Adrenal gland (tissue), 9 donors: ENCODE measurements at regions not wholly inside any gene's neighbourhood (a gene's known extent, or its start where the extent isn't known, plus 50 kb on each side); places are given as distances from the start of the nearest gene placed in this dataset.

ENCODE experiments used
- DNase-seq, 7 donors: peaks; one replicate each; pipeline ENCODE4 v3.0.0-alpha.2; 2019 to 2020
- H3K27ac ChIP-seq, 5 donors: fragments of 200-600 bp; sonication (generic) in 4 of 5; 1 replicate in 3 of 5; 2 replicates in 2 of 5; pipeline versions ENCODE4 v1.5.1 to v1.8.0; 2016 to 2020; ENCODE audit warnings: mild to moderate bottlenecking in 1 of 5
- H3K27me3 ChIP-seq: fragments of 200-600 bp; 2 replicates; pipeline ENCODE4 v1.8.0; 2021
- H3K36me3 ChIP-seq, 2 donors: fragments of 200-600 bp; replicated peaks in 1 of 2; 1 replicate in 1 of 2; 2 replicates in 1 of 2; pipeline versions ENCODE4 v1.5.1 to v1.8.0; 2018 to 2022
- H3K4me1 ChIP-seq, 2 donors: fragments of 200-600 bp; replicated peaks in 1 of 2; 1 replicate in 1 of 2; 2 replicates in 1 of 2; pipeline versions ENCODE4 v1.5.1 to v1.8.0; 2018 to 2021
- H3K4me3 ChIP-seq, 4 donors: fragments of 200-600 bp; sonication (generic) in 3 of 4; one replicate each; pipeline ENCODE4 v1.5.1; 2016 to 2018
- H3K9me3 ChIP-seq, 3 donors: fragments of 200-600 bp; sonication (generic) in 1 of 3; replicated peaks in 1 of 3; 1 replicate in 2 of 3; 2 replicates in 1 of 3; pipeline versions ENCODE4 v1.5.1 to v1.8.0; 2016 to 2021
- CTCF ChIP-seq, 6 experiments: fragments of 450-650 bp in 4 of 6; fragments of 200-600 bp in 2 of 6; sonication (generic) in 1 of 6; IDR thresholded peaks; 1 replicate in 5 of 6; 2 replicates in 1 of 6; pipeline versions ENCODE4 v1.5.1 to v1.8.0; 2016 to 2021; ENCODE audit warnings: antibody characterized with exemption in 6 of 6, mild to moderate bottlenecking in 2 of 6, moderate library complexity in 1 of 6
- POLR2A ChIP-seq, 2 donors: fragments of 450-650 bp; IDR thresholded peaks; one replicate each; pipeline ENCODE4 v1.6.1; 2017; ENCODE audit warnings: antibody characterized with exemption in 2 of 2, mild to moderate bottlenecking in 2 of 2, moderate library complexity in 1 of 2
- WGBS, 4 donors: extraction: QIAGEN DNeasy Blood & Tissue Kit in 2 of 4; methylation state at CpG; one replicate each; pipeline versions ENCODE4 v1.1.5 to v1.1.7; 2013 to 2017; 5-methylcytosine and 5-hydroxymethylcytosine counted together
- intact Hi-C, 2 donors: fragments of 100-400 bp; cut with DNase I; formaldehyde crosslinking; loops; one replicate each; pipeline versions ENCODE4 v1.14.1 to v1.15.0; 2022 to 2023
- donor health status: healthy with polysubstance abuse.
- donor health status: Bipolar disorder and iron deficiency.
- donor health status: DM: yes; HTN: yes; CAD: no.
- donor health status: DM: no; HTN: no; CAD: no.
- donor health status: DM: no; HTN: no; CAD: no.

- 41 to 68% (median 65%) methylated on average over 4 of the region's 4 CpGs for WGBS, 4 donors
- H3K4me1 ChIP-seq, result no peaks in the 10 kb centered on the region
- intact Hi-C loops, result no loop called here
- TF ChIP-seq POLR2A (IDR thresholded peaks at IDR 0.05), result no peak
- TF ChIP-seq CTCF (IDR thresholded peaks at IDR 0.05), result no peak
- no peaks in the 10 kb centered on the region for H3K27me3 ChIP-seq
- DNase-seq, result peak in 2 of 7 donors; percentile 19 to 57
- H3K36me3 ChIP-seq, result no peaks in the 10 kb centered on the region
- no peak overlapping the region for H3K27ac ChIP-seq
- no peak overlapping the region for H3K4me3 ChIP-seq
- no peaks in the 10 kb centered on the region for H3K9me3 ChIP-seq
These were observed 131.0 kb upstream of the DAB2 start for GRCh38 chr5:39555788-39556187.

GRCh38 chr5:39547553-39548154 is 122.9 kb upstream of the DAB2 start:
- WGBS, 4 donors, result 1 to 2% (median 1%) methylated on average over 9 of the region's 9 CpGs
- intact Hi-C loops, result loop anchor here (5.0 kb wide), 3 partner anchors 125 to 170 kb away; partner anchors contain the start of gene DAB2 (in 1 of the 2)
- no peaks in the 10 kb centered on the region for H3K36me3 ChIP-seq
- H3K4me3 ChIP-seq, result peak overlapping the region in 1 of 4 donors; percentile 45
- no peak overlapping the region for H3K27ac ChIP-seq
- H3K4me1 ChIP-seq, result no peaks in the 10 kb centered on the region
- TF ChIP-seq CTCF (IDR thresholded peaks at IDR 0.05) (peak; percentile 42 to 86 (median 80)), POLR2A (IDR thresholded peaks at IDR 0.05) (no peak)
- H3K27me3 ChIP-seq, result no peaks in the 10 kb centered on the region
- no peaks in the 10 kb centered on the region for H3K9me3 ChIP-seq
- peak in 5 of 7 donors; percentile 32 to 66 (median 50) for DNase-seq

- no peak overlapping the region for H3K4me3 ChIP-seq
- H3K36me3 ChIP-seq, result no peaks in the 10 kb centered on the region
- TF ChIP-seq CTCF (IDR thresholded peaks at IDR 0.05), result no peak
- TF ChIP-seq POLR2A (IDR thresholded peaks at IDR 0.05), result no peak
- no peaks in the 10 kb centered on the region for H3K27me3 ChIP-seq
- intact Hi-C loops, result loop anchor here (5.0 kb wide), 3 partner anchors 123 to 168 kb away; partner anchors contain the start of gene DAB2 (in 1 of the 2)
- H3K27ac ChIP-seq, result no peak overlapping the region
- H3K4me1 ChIP-seq, result no peaks in the 10 kb centered on the region
- no peak for DNase-seq
- no peaks in the 10 kb centered on the region for H3K9me3 ChIP-seq
- WGBS, 4 donors, result 82 to 87% (median 84%) methylated on average over 3 of the region's 3 CpGs
These were observed 120.2 kb upstream of the DAB2 start for GRCh38 chr5:39544941-39545340.

- peaks cover 8 to 13% of the 10 kb centered on the region in 2 donors for H3K4me1 ChIP-seq
- no peak overlapping the region for H3K4me3 ChIP-seq
- 68 to 77% (median 73%) methylated on average over 3 of the region's 3 CpGs for WGBS, 4 donors
- DNase-seq, result no peak
- peak overlapping the region in 2 of 5 donors; percentile 14 to 20 for H3K27ac ChIP-seq
- H3K9me3 ChIP-seq, result no peaks in the 10 kb centered on the region
- TF ChIP-seq CTCF (IDR thresholded peaks at IDR 0.05), result no peak
- TF ChIP-seq POLR2A (IDR thresholded peaks at IDR 0.05), result no peak
- intact Hi-C loops, result no loop called here
- H3K36me3 ChIP-seq, result no peaks in the 10 kb centered on the region
- no peaks in the 10 kb centered on the region for H3K27me3 ChIP-seq
These were observed 118.6 kb upstream of the DAB2 start for GRCh38 chr5:39543335-39543734.
